Muscle of arm (tissue), 1 donor: ENCODE measurements at regions not wholly inside any gene's neighbourhood (a gene's known extent, or its start where the extent isn't known, plus 50 kb on each side); places are given as distances from the start of the nearest gene placed in this dataset.

ENCODE experiments used
- DNase-seq: peaks from one replicate; pipeline ENCODE4 v3.0.0-alpha.2; 2013

GRCh38 chr1:234884701-234885100 is 243.9 kb downstream of the TOMM20 start:
- no peak for DNase-seq

DNA sequence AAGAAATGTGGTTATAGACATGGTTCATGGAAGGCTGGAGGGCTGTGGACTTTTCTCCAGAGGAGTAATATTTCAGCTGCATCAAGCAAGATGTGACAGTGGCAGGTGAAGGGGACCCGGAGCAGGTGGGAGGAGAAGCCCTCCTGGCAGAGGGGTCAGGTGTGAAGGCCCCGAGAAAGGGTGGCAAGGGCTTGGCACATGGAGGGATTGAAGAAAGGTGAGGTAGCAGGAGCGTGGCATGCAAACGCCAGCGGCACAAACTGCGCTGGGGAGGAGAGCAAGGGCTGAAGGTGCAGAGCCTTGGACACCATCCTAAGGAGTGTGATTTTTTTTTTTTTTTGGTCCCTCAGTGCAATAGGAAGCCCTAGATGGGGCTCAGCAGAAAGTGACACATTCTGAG is 244.6 kb downstream of the TOMM20 start:
- no peak for DNase-seq

DNA sequence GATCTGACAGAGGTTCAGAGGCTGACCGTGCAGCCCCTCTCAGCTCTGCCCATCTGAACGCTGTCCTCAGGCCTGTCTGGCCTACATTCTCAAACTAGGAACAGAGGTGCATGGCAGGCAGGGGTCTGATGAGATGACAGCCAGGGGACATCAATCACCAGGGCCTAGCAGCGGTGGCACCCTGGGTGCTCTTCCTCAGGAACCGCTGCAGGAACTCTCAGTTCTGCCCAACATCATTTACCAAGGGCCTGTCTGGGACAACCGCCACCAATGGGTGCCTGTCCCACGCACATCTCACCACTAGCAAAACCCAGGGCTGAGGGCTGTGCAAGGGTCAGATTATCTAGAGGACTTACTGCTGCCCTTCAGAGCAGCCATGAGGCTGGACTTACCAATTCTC is 245.7 kb downstream of the TOMM20 start:
- no peak for DNase-seq

GRCh38 chr1:234881893-234882771 is 246.5 kb downstream of the TOMM20 start:
- no peak for DNase-seq

DNA sequence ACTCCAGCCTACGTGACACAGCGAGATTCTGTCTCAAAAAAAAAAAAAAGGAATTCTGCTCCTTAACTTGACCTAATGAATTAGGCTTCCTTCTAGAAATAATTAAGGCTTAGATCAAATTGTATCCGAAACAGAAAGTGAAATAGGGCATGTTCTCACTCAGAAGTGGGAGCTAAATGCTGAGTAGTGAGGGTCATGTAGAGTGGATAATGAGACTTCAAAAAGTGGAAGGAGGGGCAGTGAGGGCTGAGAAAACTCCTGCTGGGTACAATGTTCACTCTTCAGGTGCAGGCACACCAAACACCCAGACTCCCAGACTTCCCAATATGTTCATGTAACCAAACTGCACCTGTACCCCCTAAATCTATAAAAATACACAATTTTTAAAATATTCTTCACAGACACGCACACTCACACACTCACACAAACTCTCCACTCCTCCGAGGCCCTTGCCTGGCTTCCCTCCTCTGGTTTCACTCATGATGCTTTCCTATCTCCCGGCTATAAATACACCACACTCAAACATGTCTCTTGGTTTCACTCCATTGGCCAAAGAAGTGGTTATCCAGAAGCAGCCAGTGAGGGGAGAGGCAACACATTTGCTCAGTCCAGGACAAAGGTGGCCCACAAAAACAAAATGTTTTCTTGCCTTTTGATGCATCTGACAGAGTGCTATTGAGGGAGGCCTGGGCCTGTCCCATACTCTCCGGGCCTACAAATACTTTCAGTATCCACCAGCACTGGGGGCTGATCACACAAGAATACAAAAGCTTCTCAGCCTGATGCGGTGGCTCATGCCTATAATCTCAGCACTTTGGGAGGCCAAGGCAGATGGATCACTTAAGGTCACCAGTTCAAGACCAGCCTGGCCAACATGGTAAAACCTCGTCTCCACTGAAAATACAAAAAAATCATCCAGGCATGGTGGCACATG is 249.2 kb downstream of the TOMM20 start:
- no peak for DNase-seq

GRCh38 chr1:234878288-234878687 is 250.3 kb downstream of the TOMM20 start:
- no peak for DNase-seq

- DNase-seq: no peak
These were observed 250.9 kb downstream of the TOMM20 start for GRCh38 chr1:234877761-234878160.

GRCh38 chr1:234875953-234876855 is 252.4 kb downstream of the TOMM20 start:
- no peak for DNase-seq

- no peak for DNase-seq
These were observed 253.2 kb downstream of the TOMM20 start for GRCh38 chr1:234875328-234875952.

DNA sequence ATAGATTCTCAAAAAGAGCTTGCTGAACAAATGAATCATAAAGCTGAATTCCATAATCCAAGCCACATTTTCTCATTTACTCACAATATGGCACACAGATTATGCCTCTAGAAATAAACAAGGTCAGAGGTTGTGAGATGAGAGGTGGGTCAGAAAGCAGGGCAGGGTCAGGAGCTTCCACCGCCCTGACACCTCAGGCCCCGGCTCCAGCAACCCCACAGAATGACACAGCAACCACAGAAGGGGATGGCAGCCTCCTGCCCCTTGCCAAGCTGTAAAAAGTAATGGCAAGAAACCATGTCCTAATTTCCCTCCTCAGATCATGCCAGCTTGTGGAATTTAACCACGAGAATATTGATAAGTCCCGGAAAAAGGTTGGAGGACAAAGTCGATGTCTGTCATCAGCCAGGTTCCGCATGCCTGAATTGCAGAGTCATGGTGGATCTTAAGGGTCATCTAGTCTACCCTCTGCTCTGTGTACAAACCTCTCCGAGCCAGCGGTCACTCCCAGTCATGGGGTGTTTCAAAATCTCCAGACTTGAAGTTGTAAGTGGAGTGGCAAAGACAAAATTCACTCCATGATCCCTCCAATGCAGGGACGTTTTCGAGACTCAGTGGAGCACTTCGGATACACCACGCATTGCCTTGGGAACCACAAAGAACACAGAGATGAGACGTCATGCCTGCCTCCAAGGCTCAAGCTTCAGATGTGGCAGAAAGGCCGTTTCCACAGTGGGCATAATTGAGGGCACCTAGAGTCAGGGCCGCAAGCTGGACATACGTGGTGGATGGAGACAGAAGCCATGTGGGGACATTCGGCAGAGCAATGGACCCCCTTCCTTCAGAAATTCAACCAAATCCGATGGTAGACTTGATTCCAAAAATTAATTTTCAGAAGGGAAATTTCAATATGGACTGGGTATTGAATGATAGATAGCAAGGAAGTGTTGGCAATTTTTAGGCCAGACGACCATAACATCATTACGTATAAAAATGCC is 254.0 kb downstream of the TOMM20 start:
- DNase-seq: no peak

- no peak for DNase-seq
These were observed 256.8 kb downstream of the TOMM20 start for GRCh38 chr1:234871710-234872271.

- DNase-seq: no peak
These were observed 257.5 kb downstream of the TOMM20 start for GRCh38 chr1:234871039-234871709.

GRCh38 chr1:234870020-234870981 is 258.3 kb downstream of the TOMM20 start:
- DNase-seq: no peak

DNA sequence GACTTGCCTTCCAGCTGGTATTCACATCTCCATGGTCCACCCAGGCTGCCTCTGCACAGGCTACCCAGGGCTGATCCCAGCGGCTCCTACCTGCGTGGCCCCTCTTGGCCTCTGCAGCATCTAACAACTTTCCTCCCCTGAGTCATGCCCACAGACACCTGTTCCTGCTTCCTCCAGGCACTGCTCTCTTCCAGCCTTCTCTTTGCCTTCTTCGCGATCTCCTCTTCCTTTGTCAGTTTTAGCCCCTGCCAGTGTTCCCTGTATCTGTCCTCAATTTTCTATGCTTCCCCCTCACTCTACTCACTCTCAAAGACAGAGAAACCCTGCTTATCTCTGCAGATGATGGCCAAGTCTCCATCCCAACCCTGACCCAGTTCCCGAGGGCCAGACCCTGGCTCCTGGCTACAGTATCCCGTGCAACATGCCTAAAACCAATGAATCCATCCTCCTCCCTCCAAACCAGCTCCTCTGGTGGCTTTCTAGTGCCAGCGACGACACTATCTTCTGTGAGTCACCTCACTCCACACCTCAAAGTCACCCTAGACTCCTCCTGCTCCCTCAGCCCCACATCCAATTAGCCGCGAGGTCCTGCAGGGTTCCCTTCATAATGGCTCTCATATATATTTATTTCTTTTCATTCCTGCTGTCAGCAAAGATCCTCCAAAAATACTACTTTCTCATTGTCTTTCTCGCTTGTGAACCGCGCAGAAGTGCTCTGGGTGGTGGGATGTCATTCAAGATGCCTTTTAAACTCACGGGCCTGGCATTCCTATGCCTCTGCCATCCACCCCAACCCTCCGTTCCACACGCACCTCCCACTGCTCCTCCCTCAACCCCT is 259.2 kb downstream of the TOMM20 start:
- no peak for DNase-seq

DNA sequence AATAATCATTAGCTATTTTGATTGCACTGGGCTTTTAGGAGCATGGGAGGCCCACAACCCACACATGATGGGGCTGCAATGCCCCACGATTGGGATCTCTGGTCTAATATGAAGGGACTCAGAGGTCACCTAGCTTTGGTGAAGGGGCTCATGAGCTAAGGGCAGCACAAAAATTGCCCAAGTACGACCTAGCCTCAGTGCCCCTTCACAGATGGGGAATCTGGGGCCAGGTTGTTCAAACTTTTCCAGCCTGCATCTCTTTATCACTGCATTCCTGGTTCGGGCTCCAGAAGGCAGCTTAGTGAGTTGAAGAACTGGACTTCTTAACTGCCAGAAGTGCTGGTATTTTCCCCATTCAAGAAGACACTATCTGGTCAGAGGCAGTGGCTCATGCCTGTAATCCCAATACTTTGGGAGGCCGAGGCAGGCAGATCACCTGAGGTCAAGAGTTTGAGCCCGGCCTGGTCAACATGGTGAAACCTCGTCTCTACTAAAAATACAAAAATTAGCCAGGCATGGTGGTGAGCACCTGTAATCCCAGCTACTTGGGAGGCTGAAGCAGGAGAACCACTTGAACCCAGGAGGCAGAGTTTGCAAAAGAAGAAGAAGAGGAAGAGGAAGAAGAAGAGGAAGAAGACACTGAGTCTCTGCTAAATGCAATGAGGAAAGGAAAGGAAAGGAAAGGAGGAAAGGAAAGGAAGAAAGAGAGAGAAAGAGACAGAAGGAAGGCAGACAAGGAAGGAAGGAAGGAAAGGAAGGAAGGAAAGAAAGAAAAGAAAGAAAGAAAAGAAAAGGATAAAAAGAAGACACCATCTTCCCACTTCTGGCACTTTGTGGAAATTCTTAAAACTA is 258.5 kb upstream of the IRF2BP2 start:
- no peak for DNase-seq
